GM21717 (cell line): ENCODE measurements at regions not wholly inside any gene's neighbourhood (a gene's known extent, or its start where the extent isn't known, plus 50 kb on each side); places are given as distances from the start of the nearest gene placed in this dataset.

Source experiments
- ATAC-seq: cut with Tn5 transposase; IDR thresholded peaks from one replicate; pipeline ENCODE4 v1.9.1; 2021; ENCODE audit warnings: mild to moderate bottlenecking, moderate library complexity; ENCODE audit not compliant: unreplicated experiment

- no peak for ATAC-seq
These were observed 209.9 kb downstream of the ARL4C start for GRCh38 chr2:234286956-234287355.

- ATAC-seq: no peak
These were observed 210.7 kb downstream of the ARL4C start for GRCh38 chr2:234286118-234286598.

- no peak for ATAC-seq
These were observed 211.3 kb downstream of the ARL4C start for GRCh38 chr2:234285541-234285940.

GRCh38 chr2:234279637-234280036 is 217.2 kb downstream of the ARL4C start:
- no peak for ATAC-seq

GRCh38 chr2:234278556-234279255 is 218.2 kb downstream of the ARL4C start:
- ATAC-seq: no peak

GRCh38 chr2:234275515-234275914 is 221.4 kb downstream of the ARL4C start:
- no peak for ATAC-seq

- ATAC-seq: no peak
These were observed 222.8 kb downstream of the ARL4C start for GRCh38 chr2:234273887-234274584.

GRCh38 chr2:234272069-234272850 is 221.8 kb downstream of the SPP2 start:
- ATAC-seq: no peak

GRCh38 chr2:234271338-234271737 is 220.8 kb downstream of the SPP2 start:
- no peak for ATAC-seq

- ATAC-seq: no peak
These were observed 219.3 kb downstream of the SPP2 start for GRCh38 chr2:234269769-234270204.

- no peak for ATAC-seq
These were observed 217.0 kb downstream of the SPP2 start for GRCh38 chr2:234267534-234267933.

- ATAC-seq: no peak
These were observed 216.4 kb downstream of the SPP2 start for GRCh38 chr2:234266952-234267351.

- ATAC-seq: no peak
These were observed 214.7 kb downstream of the SPP2 start for GRCh38 chr2:234265206-234265605.

- no peak for ATAC-seq
These were observed 211.2 kb downstream of the SPP2 start for GRCh38 chr2:234261736-234262135.

- ATAC-seq: no peak
These were observed 208.9 kb downstream of the SPP2 start for GRCh38 chr2:234259440-234259839.

- no peak for ATAC-seq
These were observed 208.2 kb downstream of the SPP2 start for GRCh38 chr2:234258562-234259141.

- ATAC-seq: no peak
These were observed 207.5 kb downstream of the SPP2 start for GRCh38 chr2:234257859-234258561.

- ATAC-seq: no peak
These were observed 206.0 kb downstream of the SPP2 start for GRCh38 chr2:234256516-234256915.

- no peak for ATAC-seq
These were observed 204.4 kb downstream of the SPP2 start for GRCh38 chr2:234254783-234255521.

- no peak for ATAC-seq
These were observed 202.3 kb downstream of the SPP2 start for GRCh38 chr2:234252772-234253171.
